Endometrial microvascular endothelial cells (primary cell): ENCODE measurements at regions not wholly inside any gene's neighbourhood (a gene's known extent, or its start where the extent isn't known, plus 50 kb on each side); places are given as distances from the start of the nearest gene placed in this dataset.

Experiments
- in situ Hi-C: cut with HindIII; loops from 2 replicates; pipeline ENCODE4 v1.10.0; 2017; ENCODE audit warnings: low sequenced_read_pairs, low pct_unique_long_range_greater_than_20kb; ENCODE audit errors: inconsistent ontology term

GRCh38 chr1:221203224-221204054, 324.2 kb downstream of the HLX start:
- in situ Hi-C loops, result no loop called here

- in situ Hi-C loops, result no loop called here
Observed at GRCh38 chr1:221204055-221204833, 325.0 kb downstream of the HLX start.

GRCh38 chr1:221206076-221206475, 326.8 kb downstream of the HLX start:
- in situ Hi-C loops, result no loop called here

- in situ Hi-C loops, result no loop called here
Observed at GRCh38 chr1:221212926-221213325, 333.7 kb downstream of the HLX start.

GRCh38 chr1:221217029-221217428, 337.8 kb downstream of the HLX start:
- in situ Hi-C loops, result no loop called here

GRCh38 chr1:221223281-221223680, 344.0 kb downstream of the HLX start:
- in situ Hi-C loops, result no loop called here

GRCh38 chr1:221227460-221227859, 348.2 kb downstream of the HLX start:
- in situ Hi-C loops, result no loop called here

GRCh38 chr1:221227872-221228337, 348.7 kb downstream of the HLX start:
- in situ Hi-C loops, result no loop called here

- in situ Hi-C loops, result no loop called here
Observed at GRCh38 chr1:221228594-221228993, 349.4 kb downstream of the HLX start.

GRCh38 chr1:221230605-221231004, 351.4 kb downstream of the HLX start:
- in situ Hi-C loops, result no loop called here

GRCh38 chr1:221234791-221235190, 355.5 kb downstream of the HLX start:
- in situ Hi-C loops, result no loop called here

GRCh38 chr1:221237587-221237986, 358.3 kb downstream of the HLX start:
- in situ Hi-C loops, result no loop called here

- in situ Hi-C loops, result no loop called here
Observed at GRCh38 chr1:221239181-221239580, 359.9 kb downstream of the HLX start.

- in situ Hi-C loops, result no loop called here
Observed at GRCh38 chr1:221239792-221240191, 360.5 kb downstream of the HLX start.

GRCh38 chr1:221240690-221241089, 361.4 kb downstream of the HLX start:
- in situ Hi-C loops, result no loop called here

GRCh38 chr1:221241157-221241556, 361.9 kb downstream of the HLX start:
- in situ Hi-C loops, result no loop called here

GRCh38 chr1:221241592-221241991, 362.3 kb downstream of the HLX start:
- in situ Hi-C loops, result no loop called here

GRCh38 chr1:221246067-221246466, 366.8 kb downstream of the HLX start:
- in situ Hi-C loops, result no loop called here

GRCh38 chr1:221246628-221247415, 367.6 kb downstream of the HLX start:
- in situ Hi-C loops, result no loop called here
